ENCODE measurements at regions not wholly inside any gene's neighbourhood (a gene's known extent, or its start where the extent isn't known, plus 50 kb on each side); places are given as distances from the start of the nearest gene placed in this dataset.

GRCh38 chr4:116397291-116397690 is 688.1 kb downstream of the TRAM1L1 start:
- H3K4me2 ChIP-seq (ENCODE audit: low read depth, low read length): no peak overlapping the region
- H3K36me3 ChIP-seq (replicated peaks; ENCODE audit: insufficient read depth, low read length): no peaks in the 10 kb centered on the region
- no peaks in the 10 kb centered on the region for H3K4me1 ChIP-seq (ENCODE audit: low read length)
- no peak overlapping the region for H2AFZ ChIP-seq (ENCODE audit: low read length)
- no peak overlapping the region for H3K27ac ChIP-seq (ENCODE audit: low read length)
- no peaks in the 10 kb centered on the region for H3K27me3 ChIP-seq (replicated peaks; ENCODE audit: insufficient read depth, low read length)
- TF ChIP-seq EZH2phosphoT487 (IDR thresholded peaks at IDR 0.05; ENCODE audit: low read length): no peak
- no peak for TF ChIP-seq EZH2 (optimal IDR thresholded peaks at IDR 0.05; ENCODE audit: low read depth, low read length)
- no peak for TF ChIP-seq CTCF (IDR thresholded peaks at IDR 0.05; ENCODE audit: low read length)
- H4K20me1 ChIP-seq (ENCODE audit: insufficient read depth, low read length): no peaks in the 10 kb centered on the region
- no peaks in the 10 kb centered on the region for H3K9me2 ChIP-seq (replicated peaks; ENCODE audit: insufficient read depth, low read length)
- H3K9ac ChIP-seq (ENCODE audit: low read length): no peak overlapping the region
- no peak for DNase-seq
- H3K9me3 ChIP-seq (replicated peaks; ENCODE audit: insufficient read depth, low read length): no peaks in the 10 kb centered on the region
- no peak overlapping the region for H3K4me3 ChIP-seq (ENCODE audit: low read length)
- H3K79me2 ChIP-seq (ENCODE audit: low read length): no peaks in the 10 kb centered on the region
- H3F3A ChIP-seq (ENCODE audit: insufficient read depth, low read length): no peaks in the 10 kb centered on the region

- Histone ChIP-seq H3K9me2 (replicated peaks; ENCODE audit: insufficient read depth, low read length) (no peaks in the 10 kb centered on the region), H2AFZ (ENCODE audit: low read length) (no peak overlapping the region), H3K4me1 (ENCODE audit: low read length) (no peaks in the 10 kb centered on the region), H3K79me2 (ENCODE audit: low read length) (no peaks in the 10 kb centered on the region), H4K20me1 (ENCODE audit: insufficient read depth, low read length) (no peaks in the 10 kb centered on the region), H3K27me3 (replicated peaks; ENCODE audit: insufficient read depth, low read length) (no peaks in the 10 kb centered on the region), H3K9me3 (replicated peaks; ENCODE audit: insufficient read depth, low read length) (no peaks in the 10 kb centered on the region), H3K27ac (ENCODE audit: low read length) (no peak overlapping the region), H3F3A (ENCODE audit: insufficient read depth, low read length) (no peaks in the 10 kb centered on the region), H3K4me2 (ENCODE audit: low read depth, low read length) (no peak overlapping the region), H3K9ac (ENCODE audit: low read length) (no peak overlapping the region), H3K36me3 (replicated peaks; ENCODE audit: insufficient read depth, low read length) (no peaks in the 10 kb centered on the region), H3K4me3 (ENCODE audit: low read length) (no peak overlapping the region)
- TF ChIP-seq EZH2phosphoT487 (IDR thresholded peaks at IDR 0.05; ENCODE audit: low read length): no peak
- TF ChIP-seq EZH2 (optimal IDR thresholded peaks at IDR 0.05; ENCODE audit: low read depth, low read length): no peak
- no peak for TF ChIP-seq CTCF (IDR thresholded peaks at IDR 0.05; ENCODE audit: low read length)
- no peak for DNase-seq
Observed at GRCh38 chr4:116395408-116395807, 690.0 kb downstream of the TRAM1L1 start.

GRCh38 chr4:116391020-116391419 is 694.4 kb downstream of the TRAM1L1 start:
- no peak overlapping the region for H2AFZ ChIP-seq (ENCODE audit: low read length)
- no peak overlapping the region for H3K4me3 ChIP-seq (ENCODE audit: low read length)
- TF ChIP-seq CTCF (IDR thresholded peaks at IDR 0.05; ENCODE audit: low read length) (no peak), EZH2 (optimal IDR thresholded peaks at IDR 0.05; ENCODE audit: low read depth, low read length) (no peak), EZH2phosphoT487 (IDR thresholded peaks at IDR 0.05; ENCODE audit: low read length) (no peak)
- no peaks in the 10 kb centered on the region for H3K36me3 ChIP-seq (replicated peaks; ENCODE audit: insufficient read depth, low read length)
- no peak for DNase-seq
- H3K9me2 ChIP-seq (replicated peaks; ENCODE audit: insufficient read depth, low read length): no peaks in the 10 kb centered on the region
- H3K27me3 ChIP-seq (replicated peaks; ENCODE audit: insufficient read depth, low read length): no peaks in the 10 kb centered on the region
- no peak overlapping the region for H3K27ac ChIP-seq (ENCODE audit: low read length)
- no peaks in the 10 kb centered on the region for H3K9me3 ChIP-seq (replicated peaks; ENCODE audit: insufficient read depth, low read length)
- no peak overlapping the region for H3K9ac ChIP-seq (ENCODE audit: low read length)
- H3K4me2 ChIP-seq (ENCODE audit: low read depth, low read length): no peak overlapping the region
- no peaks in the 10 kb centered on the region for H3F3A ChIP-seq (ENCODE audit: insufficient read depth, low read length)
- no peaks in the 10 kb centered on the region for H3K4me1 ChIP-seq (ENCODE audit: low read length)
- H3K79me2 ChIP-seq (ENCODE audit: low read length): no peaks in the 10 kb centered on the region
- H4K20me1 ChIP-seq (ENCODE audit: insufficient read depth, low read length): no peaks in the 10 kb centered on the region

Measured in MM.1S (cell line).